ENCODE measurements at regions not wholly inside any gene's neighbourhood (a gene's known extent, or its start where the extent isn't known, plus 50 kb on each side); places are given as distances from the start of the nearest gene placed in this dataset.

DNA sequence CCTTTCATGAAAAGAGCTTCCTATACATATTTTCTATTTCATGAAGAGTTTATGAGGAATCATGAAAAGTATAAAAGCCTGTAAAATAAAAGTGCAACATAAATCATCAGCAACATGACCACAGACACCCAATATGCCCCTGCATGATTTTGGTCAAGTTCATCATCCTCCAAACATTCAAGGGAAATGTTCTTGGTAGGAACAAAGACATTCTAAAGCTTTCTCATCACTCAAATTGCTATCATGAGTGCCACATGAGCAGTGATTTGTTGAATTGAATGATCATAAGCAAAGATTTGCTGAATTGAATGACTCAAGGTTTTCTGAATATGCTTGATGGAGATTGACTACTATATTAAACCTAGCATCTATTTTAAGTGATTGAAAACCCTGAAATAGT lies 172.2 kb downstream of the MBD2 start:
- TF ChIP-seq, protein P1, sequence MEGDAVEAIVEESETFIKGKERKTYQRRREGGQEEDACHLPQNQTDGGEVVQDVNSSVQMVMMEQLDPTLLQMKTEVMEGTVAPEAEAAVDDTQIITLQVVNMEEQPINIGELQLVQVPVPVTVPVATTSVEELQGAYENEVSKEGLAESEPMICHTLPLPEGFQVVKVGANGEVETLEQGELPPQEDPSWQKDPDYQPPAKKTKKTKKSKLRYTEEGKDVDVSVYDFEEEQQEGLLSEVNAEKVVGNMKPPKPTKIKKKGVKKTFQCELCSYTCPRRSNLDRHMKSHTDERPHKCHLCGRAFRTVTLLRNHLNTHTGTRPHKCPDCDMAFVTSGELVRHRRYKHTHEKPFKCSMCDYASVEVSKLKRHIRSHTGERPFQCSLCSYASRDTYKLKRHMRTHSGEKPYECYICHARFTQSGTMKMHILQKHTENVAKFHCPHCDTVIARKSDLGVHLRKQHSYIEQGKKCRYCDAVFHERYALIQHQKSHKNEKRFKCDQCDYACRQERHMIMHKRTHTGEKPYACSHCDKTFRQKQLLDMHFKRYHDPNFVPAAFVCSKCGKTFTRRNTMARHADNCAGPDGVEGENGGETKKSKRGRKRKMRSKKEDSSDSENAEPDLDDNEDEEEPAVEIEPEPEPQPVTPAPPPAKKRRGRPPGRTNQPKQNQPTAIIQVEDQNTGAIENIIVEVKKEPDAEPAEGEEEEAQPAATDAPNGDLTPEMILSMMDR (conservative IDR thresholded peaks at IDR 0.05; ENCODE audit: low read length): no peak
- no peak for TF ChIP-seq EZH2phosphoT487 (IDR thresholded peaks at IDR 0.05; ENCODE audit: borderline replicate concordance, low read depth, low read length)
